A549 (cell line): ENCODE measurements at regions not wholly inside any gene's neighbourhood (a gene's known extent, or its start where the extent isn't known, plus 50 kb on each side); places are given as distances from the start of the nearest gene placed in this dataset.

Experiments used
- ATAC-seq, 2 experiments: fragments of 200-7000 bp in 1 of 2; fragments of >200 bp in 1 of 2; cut with Nextera tagmentation in 1 of 2; cut with Tn5 transposase in 1 of 2; 3 replicates each; pipeline versions ENCODE4 v1.8.0 to v1.9.1; 2018 to 2020; ENCODE audit warnings: mild to moderate bottlenecking in 1 of 2, moderate library complexity in 1 of 2
- CTCF ChIA-PET: fragments of 300-600 bp; sonication (Branson Sonifier 250); formaldehyde crosslinking; extraction: SDS; loops from one replicate; lab custom pipeline; 2021; ENCODE audit warnings: antibody characterized with exemption, inconsistent platforms; lab: Yijun Ruan, JAX
- POLR2A ChIA-PET: fragments of 350-600 bp; formaldehyde crosslinking; extraction: SDS; loops from one replicate; lab custom pipeline; 2021; ENCODE audit warnings: antibody characterized with exemption, inconsistent platforms; lab: Yijun Ruan, JAX
- DNase-seq, 2 experiments: peaks; one replicate each; pipeline versions ENCODE4 v3.0.0 to v3.0.0-alpha.2; 2011 to 2016; ENCODE audit warnings: low read depth in 1 of 2, low spot score in 1 of 2
- FAIRE-seq: peaks from 2 replicates; lab custom pipeline; 2011; peaks lifted over from hg19 to GRCh38; lab: Jason Lieb, UNC
- H3K27ac ChIP-seq, 2 experiments: fragments of >200 bp; sonication (Bioruptor Twin); formaldehyde crosslinking; 3 replicates each; pipeline ENCODE4 v1.5.1; 2016 to 2017
- H3K4me1 ChIP-seq: fragments of >200 bp; sonication (Bioruptor Twin); formaldehyde crosslinking; 3 replicates; pipeline ENCODE4 v1.6.1; 2016
- H3K4me2 ChIP-seq: fragments of >200 bp; sonication (Bioruptor Twin); formaldehyde crosslinking; 3 replicates; pipeline ENCODE4 v1.6.1; 2016
- H3K4me3 ChIP-seq: fragments of >200 bp; sonication (Bioruptor Twin); formaldehyde crosslinking; 3 replicates; pipeline ENCODE4 v1.5.1; 2016
- H3K9me3 ChIP-seq: fragments of >200 bp; sonication (Bioruptor Twin); formaldehyde crosslinking; 3 replicates; pipeline ENCODE4 v1.6.1; 2016
- CBX8 ChIP-seq: fragments of 200-600 bp; sonication (generic); IDR thresholded peaks from 2 replicates; pipeline ENCODE4 v1.6.1; 2016
- EP300 ChIP-seq, 2 experiments: fragments of >200 bp; sonication (Bioruptor Twin); formaldehyde crosslinking; IDR thresholded peaks; 2 replicates in 1 of 2; 3 replicates in 1 of 2; pipeline ENCODE4 v1.6.1; 2016 to 2017
- FOSL2 ChIP-seq, 2 experiments: fragments of 450-650 bp in 1 of 2; fragments of >200 bp in 1 of 2; sonication (Bioruptor Twin) in 1 of 2; formaldehyde crosslinking; IDR thresholded peaks; 2 replicates each; pipeline versions ENCODE4 v1.5.0 to v1.6.1; 2016 to 2020; ENCODE audit warnings: mild to moderate bottlenecking in 1 of 2, moderate library complexity in 1 of 2
- FOXS1 ChIP-seq: fragments of 250-450 bp; sonication (Bioruptor Pico); IDR thresholded peaks from 2 replicates; pipeline ENCODE4 v1.5.0; 2020; ENCODE audit warnings: mild to moderate bottlenecking, moderate library complexity
- GATA3 ChIP-seq: IDR thresholded peaks from 2 replicates; pipeline ENCODE4 v1.6.1; 2012; ENCODE audit warnings: borderline replicate concordance
- HEYL ChIP-seq: fragments of 250-450 bp; sonication (Bioruptor Pico); IDR thresholded peaks from 2 replicates; pipeline ENCODE4 v1.8.0; 2021; ENCODE audit warnings: mild to moderate bottlenecking, moderate library complexity
- HOXB13 ChIP-seq: fragments of 250-450 bp; sonication (Bioruptor Pico); IDR thresholded peaks from 2 replicates; pipeline ENCODE4 v1.5.0; 2020; ENCODE audit warnings: low read depth, mild to moderate bottlenecking, moderate library complexity
- MAZ ChIP-seq: fragments of 150-350 bp; IDR thresholded peaks from 2 replicates; pipeline ENCODE4 v1.6.1; 2014; ENCODE audit warnings: antibody characterized with exemption, low read depth, low read length, borderline replicate concordance
- MYC ChIP-seq: IDR thresholded peaks from 2 replicates; pipeline ENCODE4 v1.6.1; 2012; ENCODE audit warnings: mild to moderate bottlenecking, inconsistent platforms, low read length, improper control_type of control experiment, borderline replicate concordance
- NPAS2 ChIP-seq: fragments of 250-450 bp; sonication (Bioruptor Pico); IDR thresholded peaks from 2 replicates; pipeline ENCODE4 v1.8.0; 2022; ENCODE audit warnings: mild to moderate bottlenecking, moderate library complexity, borderline replicate concordance
- PHF8 ChIP-seq: fragments of 200-600 bp; sonication (generic); IDR thresholded peaks from 2 replicates; pipeline ENCODE4 v1.6.1; 2016; ENCODE audit warnings: low read depth, mild to moderate bottlenecking, antibody characterized with exemption, moderate library complexity, borderline replicate concordance
- POLR2A ChIP-seq: IDR thresholded peaks from 2 replicates; pipeline ENCODE4 v1.6.1; 2012; ENCODE audit warnings: mild to moderate bottlenecking, low read length
- SREBF2 ChIP-seq: fragments of 450-650 bp; IDR thresholded peaks from 2 replicates; pipeline ENCODE4 v1.6.1; 2014; ENCODE audit warnings: mild to moderate bottlenecking, moderate library complexity
- ZC3H11A ChIP-seq: fragments of 450-650 bp; IDR thresholded peaks from 2 replicates; pipeline ENCODE4 v1.6.1; 2014; ENCODE audit warnings: antibody characterized with exemption, mild to moderate bottlenecking
- ZFP36 ChIP-seq: fragments of 450-650 bp; IDR thresholded peaks from 2 replicates; pipeline ENCODE4 v1.6.1; 2014; ENCODE audit warnings: borderline replicate concordance; ENCODE audit not compliant: partially characterized antibody
- WGBS: methylation state at CpG from one replicate; pipeline ENCODE4 v1.1.6; 2017; ENCODE audit errors: missing lambda C conversion rate; 5-methylcytosine and 5-hydroxymethylcytosine counted together
- TF ChIP-seq, protein P1 (sequence below): fragments of 150-350 bp; IDR thresholded peaks from 2 replicates; pipeline ENCODE4 v1.6.1; 2014; ENCODE audit warnings: low read depth, mild to moderate bottlenecking, low read length
- TF ChIP-seq, protein P2 (sequence below): fragments of 200-600 bp; sonication (generic); IDR thresholded peaks from 2 replicates; pipeline ENCODE4 v1.6.1; 2016; ENCODE audit warnings: antibody characterized with exemption, mild to moderate bottlenecking, moderate library complexity
- TF ChIP-seq, protein P3 (sequence below): IDR thresholded peaks from 2 replicates; pipeline ENCODE4 v1.6.1; 2012
- TF ChIP-seq, protein P4 (sequence below): IDR thresholded peaks from 2 replicates; pipeline ENCODE4 v1.6.1; 2012; ENCODE audit warnings: low read depth, borderline replicate concordance
- TF ChIP-seq, protein P5 (sequence below): fragments of >200 bp; sonication (Bioruptor Twin); formaldehyde crosslinking; IDR thresholded peaks from 3 replicates; pipeline ENCODE4 v1.6.1; 2016
- TF ChIP-seq, protein P6 (sequence below): IDR thresholded peaks from 2 replicates; pipeline ENCODE4 v1.6.1; 2012
- TF ChIP-seq, protein P7 (sequence below): fragments of 250-450 bp; sonication (Bioruptor Pico); IDR thresholded peaks from 2 replicates; pipeline ENCODE4 v1.5.0; 2021; ENCODE audit warnings: mild to moderate bottlenecking, moderate library complexity, borderline replicate concordance

DNA sequence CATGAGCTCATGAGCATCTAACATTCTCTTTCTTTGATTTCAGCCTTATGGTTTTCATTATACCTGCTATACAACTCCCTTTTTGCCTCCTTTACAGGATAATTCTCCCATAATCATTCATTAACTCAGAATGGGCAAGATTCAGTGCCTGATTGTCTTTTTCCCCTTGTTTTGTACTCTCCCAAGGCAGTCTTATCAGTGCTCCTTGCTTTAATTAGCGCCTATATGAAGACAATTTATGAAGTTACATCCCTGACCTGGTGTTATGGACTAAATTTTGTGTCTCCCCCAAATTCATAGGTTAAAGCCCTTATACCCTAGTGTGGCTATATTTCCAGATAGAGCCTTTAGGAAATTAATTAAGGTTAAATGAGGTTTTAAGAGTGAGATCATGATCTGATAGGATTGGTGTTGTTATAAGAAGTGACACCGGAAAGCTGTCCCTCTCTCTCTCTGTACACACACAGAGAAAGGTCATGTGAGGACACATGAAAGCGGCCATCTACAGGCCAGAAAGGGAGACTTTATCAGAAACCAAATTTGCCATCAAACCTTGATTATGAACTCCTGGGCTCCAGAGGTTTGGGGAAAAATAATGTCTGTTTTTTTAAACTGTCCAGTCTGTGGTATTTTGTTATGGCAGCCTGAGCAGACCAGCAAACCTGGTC lies 185.8 kb upstream of the CHODL start (continued):
- TF ChIP-seq, protein P1, sequence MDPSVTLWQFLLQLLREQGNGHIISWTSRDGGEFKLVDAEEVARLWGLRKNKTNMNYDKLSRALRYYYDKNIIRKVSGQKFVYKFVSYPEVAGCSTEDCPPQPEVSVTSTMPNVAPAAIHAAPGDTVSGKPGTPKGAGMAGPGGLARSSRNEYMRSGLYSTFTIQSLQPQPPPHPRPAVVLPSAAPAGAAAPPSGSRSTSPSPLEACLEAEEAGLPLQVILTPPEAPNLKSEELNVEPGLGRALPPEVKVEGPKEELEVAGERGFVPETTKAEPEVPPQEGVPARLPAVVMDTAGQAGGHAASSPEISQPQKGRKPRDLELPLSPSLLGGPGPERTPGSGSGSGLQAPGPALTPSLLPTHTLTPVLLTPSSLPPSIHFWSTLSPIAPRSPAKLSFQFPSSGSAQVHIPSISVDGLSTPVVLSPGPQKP = no peak
- no peak for TF ChIP-seq GATA3
- no peak for TF ChIP-seq HOXB13 (CRISPR knock-in tag)
- no peak for TF ChIP-seq EP300 (IDR thresholded peaks at IDR 0.05)
- TF ChIP-seq PHF8 = no peak
- TF ChIP-seq ZFP36 = no peak

DNA sequence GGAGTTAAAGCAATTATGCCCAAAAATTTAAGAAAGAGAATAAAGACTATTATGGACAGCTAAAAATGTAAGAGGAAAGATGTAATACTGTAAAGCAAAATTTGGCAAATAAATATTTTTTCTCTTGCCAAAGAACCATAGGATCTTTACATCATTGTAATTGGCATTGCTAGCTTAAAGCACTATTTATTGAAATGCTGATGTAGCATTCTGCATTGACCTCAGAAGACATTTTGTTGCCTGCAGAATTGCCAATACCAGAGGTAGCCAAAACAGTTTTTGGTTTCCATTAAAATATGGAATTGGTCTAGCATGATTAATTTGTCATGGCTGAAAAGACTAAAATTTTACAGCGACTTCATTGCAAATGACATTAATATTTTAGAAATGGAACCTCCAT lies 191.5 kb upstream of the CHODL start:
- no peaks in the 10 kb centered on the region for H3K9me3 ChIP-seq
- WGBS = 0% methylated on average over 1 of the region's 1 CpG
- TF ChIP-seq HEYL (CRISPR knock-in tag) (no peak), FOXS1 (no peak), EP300 (IDR thresholded peaks at IDR 0.05) (no peak), ZC3H11A (no peak), FOSL2 (IDR thresholded peaks at IDR 0.05) (no peak), FOSL2 (CRISPR knock-in tag; IDR thresholded peaks at IDR 0.05) (no peak), POLR2A (no peak), CBX8 (no peak), MAZ (no peak), MYC (no peak), NPAS2 (CRISPR knock-in tag) (no peak), SREBF2 (no peak)
- TF ChIP-seq, protein P2, sequence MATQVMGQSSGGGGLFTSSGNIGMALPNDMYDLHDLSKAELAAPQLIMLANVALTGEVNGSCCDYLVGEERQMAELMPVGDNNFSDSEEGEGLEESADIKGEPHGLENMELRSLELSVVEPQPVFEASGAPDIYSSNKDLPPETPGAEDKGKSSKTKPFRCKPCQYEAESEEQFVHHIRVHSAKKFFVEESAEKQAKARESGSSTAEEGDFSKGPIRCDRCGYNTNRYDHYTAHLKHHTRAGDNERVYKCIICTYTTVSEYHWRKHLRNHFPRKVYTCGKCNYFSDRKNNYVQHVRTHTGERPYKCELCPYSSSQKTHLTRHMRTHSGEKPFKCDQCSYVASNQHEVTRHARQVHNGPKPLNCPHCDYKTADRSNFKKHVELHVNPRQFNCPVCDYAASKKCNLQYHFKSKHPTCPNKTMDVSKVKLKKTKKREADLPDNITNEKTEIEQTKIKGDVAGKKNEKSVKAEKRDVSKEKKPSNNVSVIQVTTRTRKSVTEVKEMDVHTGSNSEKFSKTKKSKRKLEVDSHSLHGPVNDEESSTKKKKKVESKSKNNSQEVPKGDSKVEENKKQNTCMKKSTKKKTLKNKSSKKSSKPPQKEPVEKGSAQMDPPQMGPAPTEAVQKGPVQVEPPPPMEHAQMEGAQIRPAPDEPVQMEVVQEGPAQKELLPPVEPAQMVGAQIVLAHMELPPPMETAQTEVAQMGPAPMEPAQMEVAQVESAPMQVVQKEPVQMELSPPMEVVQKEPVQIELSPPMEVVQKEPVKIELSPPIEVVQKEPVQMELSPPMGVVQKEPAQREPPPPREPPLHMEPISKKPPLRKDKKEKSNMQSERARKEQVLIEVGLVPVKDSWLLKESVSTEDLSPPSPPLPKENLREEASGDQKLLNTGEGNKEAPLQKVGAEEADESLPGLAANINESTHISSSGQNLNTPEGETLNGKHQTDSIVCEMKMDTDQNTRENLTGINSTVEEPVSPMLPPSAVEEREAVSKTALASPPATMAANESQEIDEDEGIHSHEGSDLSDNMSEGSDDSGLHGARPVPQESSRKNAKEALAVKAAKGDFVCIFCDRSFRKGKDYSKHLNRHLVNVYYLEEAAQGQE = no peak
- TF ChIP-seq, protein P3, sequence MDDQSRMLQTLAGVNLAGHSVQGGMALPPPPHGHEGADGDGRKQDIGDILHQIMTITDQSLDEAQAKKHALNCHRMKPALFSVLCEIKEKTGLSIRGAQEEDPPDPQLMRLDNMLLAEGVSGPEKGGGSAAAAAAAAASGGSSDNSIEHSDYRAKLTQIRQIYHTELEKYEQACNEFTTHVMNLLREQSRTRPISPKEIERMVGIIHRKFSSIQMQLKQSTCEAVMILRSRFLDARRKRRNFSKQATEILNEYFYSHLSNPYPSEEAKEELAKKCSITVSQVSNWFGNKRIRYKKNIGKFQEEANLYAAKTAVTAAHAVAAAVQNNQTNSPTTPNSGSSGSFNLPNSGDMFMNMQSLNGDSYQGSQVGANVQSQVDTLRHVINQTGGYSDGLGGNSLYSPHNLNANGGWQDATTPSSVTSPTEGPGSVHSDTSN = no peak
- TF ChIP-seq, protein P4, sequence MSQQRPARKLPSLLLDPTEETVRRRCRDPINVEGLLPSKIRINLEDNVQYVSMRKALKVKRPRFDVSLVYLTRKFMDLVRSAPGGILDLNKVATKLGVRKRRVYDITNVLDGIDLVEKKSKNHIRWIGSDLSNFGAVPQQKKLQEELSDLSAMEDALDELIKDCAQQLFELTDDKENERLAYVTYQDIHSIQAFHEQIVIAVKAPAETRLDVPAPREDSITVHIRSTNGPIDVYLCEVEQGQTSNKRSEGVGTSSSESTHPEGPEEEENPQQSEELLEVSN = no peak
- TF ChIP-seq, protein P5, sequence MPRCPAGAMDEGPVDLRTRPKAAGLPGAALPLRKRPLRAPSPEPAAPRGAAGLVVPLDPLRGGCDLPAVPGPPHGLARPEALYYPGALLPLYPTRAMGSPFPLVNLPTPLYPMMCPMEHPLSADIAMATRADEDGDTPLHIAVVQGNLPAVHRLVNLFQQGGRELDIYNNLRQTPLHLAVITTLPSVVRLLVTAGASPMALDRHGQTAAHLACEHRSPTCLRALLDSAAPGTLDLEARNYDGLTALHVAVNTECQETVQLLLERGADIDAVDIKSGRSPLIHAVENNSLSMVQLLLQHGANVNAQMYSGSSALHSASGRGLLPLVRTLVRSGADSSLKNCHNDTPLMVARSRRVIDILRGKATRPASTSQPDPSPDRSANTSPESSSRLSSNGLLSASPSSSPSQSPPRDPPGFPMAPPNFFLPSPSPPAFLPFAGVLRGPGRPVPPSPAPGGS = no peak
- TF ChIP-seq, protein P6, sequence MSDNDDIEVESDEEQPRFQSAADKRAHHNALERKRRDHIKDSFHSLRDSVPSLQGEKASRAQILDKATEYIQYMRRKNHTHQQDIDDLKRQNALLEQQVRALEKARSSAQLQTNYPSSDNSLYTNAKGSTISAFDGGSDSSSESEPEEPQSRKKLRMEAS = no peak
- TF ChIP-seq, protein P7, sequence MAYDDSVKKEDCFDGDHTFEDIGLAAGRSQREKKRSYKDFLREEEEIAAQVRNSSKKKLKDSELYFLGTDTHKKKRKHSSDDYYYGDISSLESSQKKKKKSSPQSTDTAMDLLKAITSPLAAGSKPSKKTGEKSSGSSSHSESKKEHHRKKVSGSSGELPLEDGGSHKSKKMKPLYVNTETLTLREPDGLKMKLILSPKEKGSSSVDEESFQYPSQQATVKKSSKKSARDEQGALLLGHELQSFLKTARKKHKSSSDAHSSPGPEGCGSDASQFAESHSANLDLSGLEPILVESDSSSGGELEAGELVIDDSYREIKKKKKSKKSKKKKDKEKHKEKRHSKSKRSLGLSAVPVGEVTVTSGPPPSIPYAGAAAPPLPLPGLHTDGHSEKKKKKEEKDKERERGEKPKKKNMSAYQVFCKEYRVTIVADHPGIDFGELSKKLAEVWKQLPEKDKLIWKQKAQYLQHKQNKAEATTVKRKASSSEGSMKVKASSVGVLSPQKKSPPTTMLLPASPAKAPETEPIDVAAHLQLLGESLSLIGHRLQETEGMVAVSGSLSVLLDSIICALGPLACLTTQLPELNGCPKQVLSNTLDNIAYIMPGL (CRISPR knock-in tag) = no peak
- FAIRE-seq (no peak), DNase-seq (no peak), ATAC-seq (no peak)
- no peak overlapping the region for H3K27ac ChIP-seq
- H3K4me2 ChIP-seq = no peak overlapping the region
- ChIA-PET CTCF (no interaction called here), POLR2A (no interaction called here)
- no peaks in the 10 kb centered on the region for H3K4me1 ChIP-seq
- H3K4me3 ChIP-seq = no peak overlapping the region
